ENCODE measurements at regions not wholly inside any gene's neighbourhood (a gene's known extent, or its start where the extent isn't known, plus 50 kb on each side); places are given as distances from the start of the nearest gene placed in this dataset.

- no peaks in the 10 kb centered on the region for H3K9me3 ChIP-seq (ENCODE audit: control insufficient read depth, low read depth, low read length)
- H4K20me1 ChIP-seq (ENCODE audit: control insufficient read depth, extremely low read depth, insufficient read depth, low read length), result no peaks in the 10 kb centered on the region
- H3K9me1 ChIP-seq (ENCODE audit: control insufficient read depth, extremely low read depth, insufficient read depth, low read length), result no peaks in the 10 kb centered on the region
- no peak for DNase-seq (ENCODE audit: low read depth, low spot score)
- H3K36me3 ChIP-seq (ENCODE audit: control insufficient read depth in 2 of 2, extremely low read depth in 1 of 2, insufficient read depth in 2 of 2, low read length in 2 of 2), result no peaks in the 10 kb centered on the region
- H3K79me2 ChIP-seq (ENCODE audit: control insufficient read depth, insufficient read depth, low read length), result no peaks in the 10 kb centered on the region
- H3K27ac ChIP-seq (ENCODE audit: control insufficient read depth, insufficient read depth, low read length), result no peak overlapping the region
- no peak overlapping the region for H3K4me2 ChIP-seq (ENCODE audit: control insufficient read depth, extremely low read depth, insufficient read depth, low read depth, low read length)
- H3K4me1 ChIP-seq (ENCODE audit: control insufficient read depth, extremely low read depth, insufficient read depth, low read length), result no peaks in the 10 kb centered on the region
- TF ChIP-seq EZH2 (IDR thresholded peaks at IDR 0.05; ENCODE audit: low read length) (no peak), CTCF (optimal IDR thresholded peaks at IDR 0.05 in 1 of 3, IDR thresholded peaks at IDR 0.05 in 1 of 3, conservative IDR thresholded peaks at IDR 0.05 in 1 of 3; ENCODE audit: extremely low read depth in 1 of 3, insufficient read depth in 2 of 3, low read length in 3 of 3) (no peak)
- H3K4me3 ChIP-seq (ENCODE audit: control insufficient read depth in 2 of 3, extremely low read depth in 1 of 3, insufficient read depth in 2 of 3, low read depth in 1 of 3, low read length in 3 of 3), result no peak overlapping the region
- no peak overlapping the region for H2AFZ ChIP-seq (ENCODE audit: control insufficient read depth, low read length)
- dilution Hi-C loops (cut with MboI; ENCODE audit: extremely low pct_ligation_motif_present, low sequenced_read_pairs), result no loop called here
- FAIRE-seq, result no peak
- H3K27me3 ChIP-seq (ENCODE audit: control insufficient read depth, extremely low read depth, insufficient read depth, low read length), result no peaks in the 10 kb centered on the region
- no peak overlapping the region for H3K9ac ChIP-seq (ENCODE audit: control insufficient read depth, extremely low read depth, insufficient read depth, low read length)
Observed at GRCh38 chr12:14280921-14281320, 84.6 kb upstream of the ATF7IP start.

DNA sequence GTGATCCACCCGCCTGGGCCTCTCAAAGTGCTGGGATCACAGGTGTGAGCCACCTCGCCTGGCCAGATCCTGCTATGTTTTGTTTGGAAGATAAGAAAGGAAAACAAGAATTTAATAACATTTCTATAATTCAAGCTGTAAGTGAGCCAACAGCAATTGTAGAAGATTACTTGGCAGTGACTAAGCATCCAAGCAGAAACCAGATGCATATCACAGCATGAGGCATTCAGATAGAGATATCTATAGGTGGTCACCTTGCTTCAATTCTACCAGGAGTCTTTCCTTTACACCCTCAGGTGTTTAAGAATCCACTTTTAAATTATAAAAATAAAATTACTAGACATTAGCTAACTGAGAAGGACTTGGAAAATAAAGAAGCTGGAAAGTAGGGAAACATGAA lies 83.9 kb upstream of the ATF7IP start:
- no peak overlapping the region for H3K4me3 ChIP-seq (ENCODE audit: control insufficient read depth in 2 of 3, extremely low read depth in 1 of 3, insufficient read depth in 2 of 3, low read depth in 1 of 3, low read length in 3 of 3)
- H4K20me1 ChIP-seq (ENCODE audit: control insufficient read depth, extremely low read depth, insufficient read depth, low read length), result no peaks in the 10 kb centered on the region
- H2AFZ ChIP-seq (ENCODE audit: control insufficient read depth, low read length), result no peak overlapping the region
- H3K4me2 ChIP-seq (ENCODE audit: control insufficient read depth, extremely low read depth, insufficient read depth, low read depth, low read length), result no peak overlapping the region
- H3K79me2 ChIP-seq (ENCODE audit: control insufficient read depth, insufficient read depth, low read length), result no peaks in the 10 kb centered on the region
- TF ChIP-seq EZH2 (IDR thresholded peaks at IDR 0.05; ENCODE audit: low read length), result no peak
- no peak for TF ChIP-seq CTCF (optimal IDR thresholded peaks at IDR 0.05 in 1 of 3, IDR thresholded peaks at IDR 0.05 in 1 of 3, conservative IDR thresholded peaks at IDR 0.05 in 1 of 3; ENCODE audit: extremely low read depth in 1 of 3, insufficient read depth in 2 of 3, low read length in 3 of 3)
- no peaks in the 10 kb centered on the region for H3K9me3 ChIP-seq (ENCODE audit: control insufficient read depth, low read depth, low read length)
- H3K9ac ChIP-seq (ENCODE audit: control insufficient read depth, extremely low read depth, insufficient read depth, low read length), result no peak overlapping the region
- no peaks in the 10 kb centered on the region for H3K4me1 ChIP-seq (ENCODE audit: control insufficient read depth, extremely low read depth, insufficient read depth, low read length)
- no peaks in the 10 kb centered on the region for H3K36me3 ChIP-seq (ENCODE audit: control insufficient read depth in 2 of 2, extremely low read depth in 1 of 2, insufficient read depth in 2 of 2, low read length in 2 of 2)
- DNase-seq (ENCODE audit: low read depth, low spot score) (no peak), FAIRE-seq (no peak)
- dilution Hi-C loops (cut with MboI; ENCODE audit: extremely low pct_ligation_motif_present, low sequenced_read_pairs), result no loop called here
- no peaks in the 10 kb centered on the region for H3K9me1 ChIP-seq (ENCODE audit: control insufficient read depth, extremely low read depth, insufficient read depth, low read length)
- H3K27ac ChIP-seq (ENCODE audit: control insufficient read depth, insufficient read depth, low read length), result no peak overlapping the region
- no peaks in the 10 kb centered on the region for H3K27me3 ChIP-seq (ENCODE audit: control insufficient read depth, extremely low read depth, insufficient read depth, low read length)
